ENCODE measurements at regions not wholly inside any gene's neighbourhood (a gene's known extent, or its start where the extent isn't known, plus 50 kb on each side); places are given as distances from the start of the nearest gene placed in this dataset.
A peak's percentile ranks its signal among the peaks of the same experiment; 100 is the strongest.

DNA sequence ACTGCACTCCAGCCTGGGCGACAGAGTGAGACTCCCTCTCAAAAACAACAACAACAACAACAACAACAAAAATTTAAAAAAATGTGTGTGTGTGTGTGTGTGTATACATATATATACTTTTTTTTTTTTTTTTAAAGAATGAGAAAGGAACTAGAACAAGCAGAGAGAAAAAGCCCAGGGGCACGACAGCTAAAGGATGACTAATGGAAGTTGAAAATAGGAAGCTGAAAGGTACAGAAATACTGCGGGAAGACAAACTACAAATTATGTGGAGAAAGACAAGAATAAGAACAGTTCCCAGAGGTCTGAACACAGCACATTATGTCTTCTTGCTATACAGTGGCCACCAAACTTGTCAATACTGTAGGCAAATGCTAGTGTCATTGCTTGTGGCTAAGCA is 141.9 kb upstream of the PRSS1 start:
- Histone ChIP-seq H3K27me3 (peaks cover 12% of the 10 kb centered on the region), H3K27ac (no peak overlapping the region), H3K9me3 (no peaks in the 10 kb centered on the region), H3K4me3 (no peak overlapping the region), H3K4me1 (no peaks in the 10 kb centered on the region), H3K36me3 (no peaks in the 10 kb centered on the region)
- no peak for DNase-seq
- 63 to 72% methylated on average over 2 to 3 of the region's 3 CpGs for WGBS, 2 donors (ENCODE audit: low coverage in 1 of 2)
- TF ChIP-seq POLR2A (IDR thresholded peaks at IDR 0.05), result no peak
- TF ChIP-seq POLR2AphosphoS5 (IDR thresholded peaks at IDR 0.05), result no peak
- TF ChIP-seq, protein P1, sequence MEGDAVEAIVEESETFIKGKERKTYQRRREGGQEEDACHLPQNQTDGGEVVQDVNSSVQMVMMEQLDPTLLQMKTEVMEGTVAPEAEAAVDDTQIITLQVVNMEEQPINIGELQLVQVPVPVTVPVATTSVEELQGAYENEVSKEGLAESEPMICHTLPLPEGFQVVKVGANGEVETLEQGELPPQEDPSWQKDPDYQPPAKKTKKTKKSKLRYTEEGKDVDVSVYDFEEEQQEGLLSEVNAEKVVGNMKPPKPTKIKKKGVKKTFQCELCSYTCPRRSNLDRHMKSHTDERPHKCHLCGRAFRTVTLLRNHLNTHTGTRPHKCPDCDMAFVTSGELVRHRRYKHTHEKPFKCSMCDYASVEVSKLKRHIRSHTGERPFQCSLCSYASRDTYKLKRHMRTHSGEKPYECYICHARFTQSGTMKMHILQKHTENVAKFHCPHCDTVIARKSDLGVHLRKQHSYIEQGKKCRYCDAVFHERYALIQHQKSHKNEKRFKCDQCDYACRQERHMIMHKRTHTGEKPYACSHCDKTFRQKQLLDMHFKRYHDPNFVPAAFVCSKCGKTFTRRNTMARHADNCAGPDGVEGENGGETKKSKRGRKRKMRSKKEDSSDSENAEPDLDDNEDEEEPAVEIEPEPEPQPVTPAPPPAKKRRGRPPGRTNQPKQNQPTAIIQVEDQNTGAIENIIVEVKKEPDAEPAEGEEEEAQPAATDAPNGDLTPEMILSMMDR (IDR thresholded peaks at IDR 0.05), result no peak
- TF ChIP-seq EP300 (IDR thresholded peaks at IDR 0.05; ENCODE audit: low read depth), result no peak
- in situ Hi-C loops (cut with MboI; ENCODE audit: low pct_ligation_motif_present in 1 of 4, low pct_unique_long_range_greater_than_20kb in 1 of 4, low sequenced_read_pairs in 3 of 4), result no loop called here
- intact Hi-C loops (cut with DNase I; ENCODE audit: low total_unique reads), result loop anchor here (10.0 kb wide), 1 partner anchor 177 kb away; no protein-coding TSS in a partner anchor

DNA sequence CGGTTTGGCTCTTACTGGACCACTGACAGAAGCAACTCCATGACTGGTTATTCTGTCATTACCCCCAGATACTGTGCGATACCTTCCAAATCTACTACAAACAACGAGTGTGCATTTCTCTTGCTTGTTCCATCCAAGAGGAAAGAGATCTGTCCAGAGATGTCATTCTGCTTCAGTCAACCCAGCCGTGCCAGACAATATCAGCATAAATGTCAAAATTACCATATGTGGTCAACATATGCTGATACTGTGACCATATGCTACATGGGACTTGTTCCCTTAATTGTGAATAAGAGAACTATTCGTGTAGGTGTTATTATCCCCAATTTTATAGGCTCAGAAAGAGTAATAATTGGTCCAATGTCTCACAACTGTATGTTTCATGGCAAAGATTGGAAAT is 143.2 kb upstream of the PRSS1 start:
- Histone ChIP-seq H3K27me3 (peaks cover 12% of the 10 kb centered on the region), H3K27ac (no peak overlapping the region), H3K4me3 (no peak overlapping the region), H3K9me3 (no peaks in the 10 kb centered on the region), H3K36me3 (no peaks in the 10 kb centered on the region), H3K4me1 (no peaks in the 10 kb centered on the region)
- DNase-seq, result no peak
- intact Hi-C loops (cut with DNase I; ENCODE audit: low total_unique reads) (loop anchor here (10.0 kb wide), 1 partner anchor 179 kb away; no protein-coding TSS in a partner anchor), in situ Hi-C loops (cut with MboI; ENCODE audit: low pct_ligation_motif_present in 1 of 4, low pct_unique_long_range_greater_than_20kb in 1 of 4, low sequenced_read_pairs in 3 of 4) (no loop called here)
- WGBS, 2 donors (ENCODE audit: low coverage in 1 of 2), result 54 to 71% methylated on average over 3 to 5 of the region's 5 CpGs
- TF ChIP-seq POLR2AphosphoS5 (IDR thresholded peaks at IDR 0.05) (no peak), EP300 (IDR thresholded peaks at IDR 0.05; ENCODE audit: low read depth) (no peak), POLR2A (IDR thresholded peaks at IDR 0.05) (no peak)
- TF ChIP-seq, protein P1 (IDR thresholded peaks at IDR 0.05), result no peak

DNA sequence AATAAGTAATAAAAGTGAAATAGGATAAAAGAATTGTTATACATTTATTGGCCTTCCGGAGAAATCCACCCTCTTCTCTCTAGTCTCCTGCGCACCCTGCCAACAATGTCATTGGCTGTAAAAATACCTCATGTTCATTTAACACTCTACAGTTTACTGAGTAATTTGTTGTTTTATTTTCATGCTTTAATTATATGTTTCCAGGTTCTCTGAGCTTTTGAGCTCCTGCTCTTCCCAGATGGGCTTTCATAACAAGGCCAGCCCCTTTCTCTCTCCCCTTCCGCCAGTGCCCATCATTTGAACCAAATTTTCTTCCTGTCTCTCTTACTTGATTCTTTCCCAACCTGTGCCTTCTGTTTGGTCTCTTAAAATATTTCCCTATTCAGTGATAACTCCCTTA is 144.6 kb upstream of the PRSS1 start:
- in situ Hi-C loops (cut with MboI; ENCODE audit: low pct_ligation_motif_present in 1 of 4, low pct_unique_long_range_greater_than_20kb in 1 of 4, low sequenced_read_pairs in 3 of 4) (no loop called here), intact Hi-C loops (cut with DNase I; ENCODE audit: low total_unique reads) (loop anchor here (10.0 kb wide), 1 partner anchor 180 kb away; no protein-coding TSS in a partner anchor)
- Histone ChIP-seq H3K27ac (no peak overlapping the region), H3K9me3 (no peaks in the 10 kb centered on the region), H3K27me3 (peaks cover 12% of the 10 kb centered on the region), H3K4me3 (no peak overlapping the region), H3K4me1 (no peaks in the 10 kb centered on the region), H3K36me3 (no peaks in the 10 kb centered on the region)
- no peak for DNase-seq
- TF ChIP-seq POLR2A (IDR thresholded peaks at IDR 0.05) (no peak), EP300 (IDR thresholded peaks at IDR 0.05; ENCODE audit: low read depth) (no peak), POLR2AphosphoS5 (IDR thresholded peaks at IDR 0.05) (no peak)
- TF ChIP-seq, protein P1 (IDR thresholded peaks at IDR 0.05), result no peak
- WGBS, 2 donors (ENCODE audit: low coverage in 1 of 2), result 74 to 83% methylated on average over 3 of the region's 3 CpGs

DNA sequence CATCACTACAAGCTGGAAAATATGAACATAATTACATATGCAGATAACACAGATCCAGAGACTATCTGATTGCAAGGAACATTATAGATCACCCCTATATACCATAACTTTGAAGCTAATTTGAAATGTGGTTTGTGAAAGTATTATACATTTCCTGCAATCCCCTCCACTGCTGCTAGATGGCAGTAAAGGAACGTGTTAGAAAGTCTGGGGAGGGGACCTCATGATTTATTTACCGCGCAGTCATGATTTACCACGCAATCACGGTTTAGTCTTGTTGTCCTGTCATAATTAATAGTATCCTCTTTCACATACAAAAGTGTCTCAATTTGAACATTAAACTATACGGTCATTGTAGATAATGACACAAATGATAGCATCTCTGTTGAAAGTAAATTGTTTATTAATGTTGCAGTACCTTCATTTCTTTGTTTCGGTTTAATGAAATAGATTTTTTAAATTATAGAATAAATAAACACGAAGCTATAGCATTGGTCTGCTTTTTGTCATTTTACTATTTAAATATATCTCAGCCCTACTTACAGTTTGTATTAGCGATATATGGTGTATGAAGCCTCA is 145.3 kb upstream of the PRSS1 start:
- intact Hi-C loops (cut with DNase I; ENCODE audit: low total_unique reads), result loop anchor here (10.0 kb wide), 1 partner anchor 181 kb away; no protein-coding TSS in a partner anchor
- no peak overlapping the region for H3K4me3 ChIP-seq
- 14 to 16% methylated on average over 9 of the region's 9 CpGs for WGBS, 2 donors (ENCODE audit: low coverage in 1 of 2)

More for the DNA sequence above, 145.3 kb upstream of the PRSS1 start:
- no peaks in the 10 kb centered on the region for H3K4me1 ChIP-seq
- no peak overlapping the region for H3K27ac ChIP-seq
- no peaks in the 10 kb centered on the region for H3K36me3 ChIP-seq
- peak; percentile 37 for DNase-seq
- in situ Hi-C loops (cut with MboI; ENCODE audit: low pct_ligation_motif_present in 1 of 4, low pct_unique_long_range_greater_than_20kb in 1 of 4, low sequenced_read_pairs in 3 of 4), result no loop called here
- H3K27me3 ChIP-seq, result peaks cover 12% of the 10 kb centered on the region
- no peaks in the 10 kb centered on the region for H3K9me3 ChIP-seq
- no peak for TF ChIP-seq POLR2AphosphoS5 (IDR thresholded peaks at IDR 0.05)
- TF ChIP-seq, protein P1 (IDR thresholded peaks at IDR 0.05), result peak; percentile 56 to 74 (median 72)
